H9 (cell line): ENCODE measurements at regions not wholly inside any gene's neighbourhood (a gene's known extent, or its start where the extent isn't known, plus 50 kb on each side); places are given as distances from the start of the nearest gene placed in this dataset.

Experiments
- DNase-seq: peaks from one replicate; pipeline ENCODE4 v3.0.0-alpha.2; 2017
- H2AFZ ChIP-seq: one replicate; pipeline ENCODE4 v1.6.1; 2013; ENCODE audit warnings: mild to moderate bottlenecking, low read length, control low read depth, moderate library complexity
- H2AK5ac ChIP-seq: 2 replicates; pipeline ENCODE4 v1.6.1; 2013; ENCODE audit warnings: low read length, control low read depth, mixed read lengths; ENCODE audit not compliant: insufficient read length
- H2BK120ac ChIP-seq: one replicate; pipeline ENCODE4 v1.6.1; 2013; ENCODE audit warnings: low read depth, mild to moderate bottlenecking, low read length, control low read depth, inconsistent platforms; ENCODE audit not compliant: poor library complexity, severe bottlenecking
- H2BK12ac ChIP-seq: 2 replicates; pipeline ENCODE4 v1.6.1; 2013; ENCODE audit warnings: low read length, control low read depth, mixed read lengths, low read depth; ENCODE audit not compliant: insufficient read length
- H2BK15ac ChIP-seq: 2 replicates; pipeline ENCODE4 v1.6.1; 2013; ENCODE audit warnings: low read depth, low read length, control low read depth
- H2BK20ac ChIP-seq: one replicate; pipeline ENCODE4 v1.6.1; 2013; ENCODE audit warnings: low read depth, mild to moderate bottlenecking, low read length, control low read depth, inconsistent platforms; ENCODE audit not compliant: poor library complexity, severe bottlenecking
- H2BK5ac ChIP-seq: 2 replicates; pipeline ENCODE4 v1.6.1; 2013; ENCODE audit warnings: low read length, control low read depth, mixed read lengths; ENCODE audit not compliant: insufficient read length
- H3K14ac ChIP-seq: 2 replicates; pipeline ENCODE4 v1.6.1; 2013; ENCODE audit warnings: low read length, control low read depth; ENCODE audit not compliant: insufficient read depth
- H3K18ac ChIP-seq: 2 replicates; pipeline ENCODE4 v1.6.1; 2013; ENCODE audit warnings: low read depth, mild to moderate bottlenecking, mixed read lengths, low read length, control low read depth; ENCODE audit not compliant: insufficient read length
- H3K23ac ChIP-seq: 2 replicates; pipeline ENCODE4 v1.6.1; 2013; ENCODE audit warnings: low read length, control low read depth, mixed read lengths, low read depth; ENCODE audit not compliant: insufficient read length
- H3K23me2 ChIP-seq: 2 replicates; pipeline ENCODE4 v1.6.1; 2013; ENCODE audit warnings: low read depth, mild to moderate bottlenecking, mixed read lengths, low read length, control low read depth; ENCODE audit not compliant: insufficient read length, poor library complexity, severe bottlenecking
- H3K27ac ChIP-seq: 2 replicates; pipeline ENCODE4 v1.5.1; 2013; ENCODE audit warnings: low read length, control low read depth, mixed read lengths, low read depth; ENCODE audit not compliant: insufficient read length
- H3K27me3 ChIP-seq: 2 replicates; pipeline ENCODE4 v1.6.1; 2013; ENCODE audit warnings: low read length, control low read depth, inconsistent platforms; ENCODE audit not compliant: insufficient read depth
- H3K4ac ChIP-seq: 2 replicates; pipeline ENCODE4 v1.6.1; 2013; ENCODE audit warnings: low read depth, mild to moderate bottlenecking, control low read depth, inconsistent platforms, low read length, moderate library complexity
- H3K4me1 ChIP-seq: 2 replicates; pipeline ENCODE4 v1.6.1; 2013; ENCODE audit warnings: low read length, control low read depth, inconsistent platforms; ENCODE audit not compliant: insufficient read depth
- H3K4me2 ChIP-seq: 2 replicates; pipeline ENCODE4 v1.6.1; 2013; ENCODE audit warnings: low read length, control low read depth, mixed read lengths; ENCODE audit not compliant: insufficient read length, insufficient read depth
- H3K56ac ChIP-seq: 2 replicates; pipeline ENCODE4 v1.6.1; 2013; ENCODE audit warnings: low read depth, mild to moderate bottlenecking, mixed read lengths, low read length, control low read depth; ENCODE audit not compliant: insufficient read length
- H3K79me1 ChIP-seq: 2 replicates; pipeline ENCODE4 v1.6.1; 2013; ENCODE audit warnings: low read depth, mild to moderate bottlenecking, moderate library complexity, low read length, control low read depth, inconsistent platforms; ENCODE audit not compliant: insufficient read depth, poor library complexity, severe bottlenecking
- H3K79me2 ChIP-seq: 2 replicates; pipeline ENCODE4 v1.6.1; 2013; ENCODE audit warnings: low read length, control low read depth, inconsistent platforms; ENCODE audit not compliant: insufficient read depth
- H3K9ac ChIP-seq: 2 replicates; pipeline ENCODE4 v1.6.1; 2013; ENCODE audit warnings: low read length, control low read depth, mixed read lengths; ENCODE audit not compliant: insufficient read length; ENCODE audit errors: extremely low read depth
- H3K9me3 ChIP-seq: one replicate; pipeline ENCODE4 v1.6.1; 2013; ENCODE audit warnings: low read depth, low read length, inconsistent platforms; ENCODE audit not compliant: control insufficient read depth
- H3T11ph ChIP-seq: one replicate; pipeline ENCODE4 v1.6.1; 2013; ENCODE audit warnings: mild to moderate bottlenecking, low read length, control low read depth, inconsistent platforms
- H4K20me1 ChIP-seq: one replicate; pipeline ENCODE4 v1.6.1; 2013; ENCODE audit not compliant: control insufficient read depth, insufficient read length, insufficient read depth
- H4K5ac ChIP-seq: 2 replicates; pipeline ENCODE4 v1.6.1; 2013; ENCODE audit warnings: low read depth, mild to moderate bottlenecking, mixed read lengths, low read length, control low read depth; ENCODE audit not compliant: insufficient read length
- H4K8ac ChIP-seq: replicated peaks from 2 replicates; pipeline ENCODE4 v1.6.1; 2013; ENCODE audit warnings: low read length, control low read depth, mixed read lengths, low read depth; ENCODE audit not compliant: insufficient read length
- H4K91ac ChIP-seq: 2 replicates; pipeline ENCODE4 v1.6.1; 2013; ENCODE audit warnings: low read depth, mild to moderate bottlenecking, moderate library complexity, mixed read lengths, low read length, control low read depth; ENCODE audit not compliant: insufficient read length
- H3K27ac Mint-ChIP-seq, 3 experiments: 2 replicates in 2 of 3; 3 replicates in 1 of 3; pipeline ENCODE4 v1.8.0; 2020 to 2021; ENCODE audit warnings: mixed read lengths in 3 of 3, mild to moderate bottlenecking in 1 of 3, moderate library complexity in 1 of 3
- H3K27me3 Mint-ChIP-seq: 2 replicates; pipeline ENCODE4 v1.8.0; 2021; ENCODE audit warnings: low read depth, mild to moderate bottlenecking, moderate library complexity, mixed read lengths
- H3K36me3 Mint-ChIP-seq, 3 experiments: 2 replicates in 2 of 3; 3 replicates in 1 of 3; pipeline ENCODE4 v1.8.0; 2020 to 2021; ENCODE audit warnings: low read depth in 3 of 3, mixed read lengths in 3 of 3; ENCODE audit not compliant: insufficient read depth in 1 of 3
- H3K4me1 Mint-ChIP-seq, 2 experiments: 2 replicates each; pipeline ENCODE4 v1.8.0; 2020; ENCODE audit warnings: mixed read lengths in 2 of 2
- H3K4me3 Mint-ChIP-seq, 2 experiments: 2 replicates in 1 of 2; 3 replicates in 1 of 2; pipeline ENCODE4 v1.8.0; 2020 to 2021; ENCODE audit warnings: mild to moderate bottlenecking in 2 of 2, mixed read lengths in 2 of 2, moderate library complexity in 1 of 2
- H3K9me3 Mint-ChIP-seq, 2 experiments: 2 replicates in 1 of 2; 3 replicates in 1 of 2; pipeline ENCODE4 v1.8.0; 2020; ENCODE audit warnings: mild to moderate bottlenecking in 2 of 2, mixed read lengths in 2 of 2, moderate library complexity in 1 of 2
- CTCF ChIP-seq: fragments of 200-600 bp; sonication (generic); conservative IDR thresholded peaks from 3 replicates; pipeline ENCODE4 v1.8.0; 2021; ENCODE audit warnings: antibody characterized with exemption, mild to moderate bottlenecking
- WGBS: extraction: QIAGEN DNeasy Blood & Tissue Kit; methylation state at CpG from one replicate; pipeline ENCODE4 v1.1.7; 2013; ENCODE audit warnings: missing lambda C conversion rate, low lambda C conversion rate, mixed read lengths; ENCODE audit not compliant: insufficient read length; ENCODE audit errors: extremely low coverage; 5-methylcytosine and 5-hydroxymethylcytosine counted together

GRCh38 chr2:116922414-116922813, 892.1 kb upstream of the DDX18 start:
- Histone ChIP-seq H3K23ac (no peak overlapping the region), H2AK5ac (no peak overlapping the region), H2BK12ac (no peak overlapping the region), H4K5ac (no peak overlapping the region), H3K9ac (no peak overlapping the region), H3K56ac (no peak overlapping the region), H2BK5ac (no peak overlapping the region), H2BK15ac (no peak overlapping the region), H3K79me1 (no peaks in the 10 kb centered on the region), H4K20me1 (no peaks in the 10 kb centered on the region), H3K9me3 (no peaks in the 10 kb centered on the region), H4K91ac (no peak overlapping the region), H3K79me2 (no peaks in the 10 kb centered on the region), H3K23me2 (no peaks in the 10 kb centered on the region), H4K8ac (no peak overlapping the region), H3K4me1 (no peaks in the 10 kb centered on the region), H3K14ac (no peak overlapping the region), H2BK120ac (no peak overlapping the region), H2BK20ac (no peak overlapping the region), H3T11ph (no peak overlapping the region), H3K18ac (no peak overlapping the region), H3K27me3 (no peaks in the 10 kb centered on the region), H3K4me2 (no peak overlapping the region), H3K4ac (no peak overlapping the region), H3K27ac (no peak overlapping the region), H2AFZ (no peak overlapping the region)
- Mint-ChIP-seq H3K36me3 (no peaks in the 10 kb centered on the region), H3K9me3 (no peaks in the 10 kb centered on the region), H3K4me1 (peaks cover 0 to 3% of the 10 kb centered on the region in 2 experiments; a peak in 1 of 4 replicates), H3K4me3 (no peak overlapping the region), H3K27ac (no peak overlapping the region), H3K27me3 (no peaks in the 10 kb centered on the region; the same call in none of the 2 replicates)
- TF ChIP-seq CTCF = no peak
- DNase-seq = no peak
- WGBS = no CpG with 5 or more reads among the region's 2 CpGs
